Activated gamma-delta T cell (primary cell): ENCODE measurements at regions not wholly inside any gene's neighbourhood (a gene's known extent, or its start where the extent isn't known, plus 50 kb on each side); places are given as distances from the start of the nearest gene placed in this dataset.

Experiments
- DNase-seq: peaks from one replicate; lab custom pipeline; 2025; lab: John Stamatoyannopoulos, UW

DNA sequence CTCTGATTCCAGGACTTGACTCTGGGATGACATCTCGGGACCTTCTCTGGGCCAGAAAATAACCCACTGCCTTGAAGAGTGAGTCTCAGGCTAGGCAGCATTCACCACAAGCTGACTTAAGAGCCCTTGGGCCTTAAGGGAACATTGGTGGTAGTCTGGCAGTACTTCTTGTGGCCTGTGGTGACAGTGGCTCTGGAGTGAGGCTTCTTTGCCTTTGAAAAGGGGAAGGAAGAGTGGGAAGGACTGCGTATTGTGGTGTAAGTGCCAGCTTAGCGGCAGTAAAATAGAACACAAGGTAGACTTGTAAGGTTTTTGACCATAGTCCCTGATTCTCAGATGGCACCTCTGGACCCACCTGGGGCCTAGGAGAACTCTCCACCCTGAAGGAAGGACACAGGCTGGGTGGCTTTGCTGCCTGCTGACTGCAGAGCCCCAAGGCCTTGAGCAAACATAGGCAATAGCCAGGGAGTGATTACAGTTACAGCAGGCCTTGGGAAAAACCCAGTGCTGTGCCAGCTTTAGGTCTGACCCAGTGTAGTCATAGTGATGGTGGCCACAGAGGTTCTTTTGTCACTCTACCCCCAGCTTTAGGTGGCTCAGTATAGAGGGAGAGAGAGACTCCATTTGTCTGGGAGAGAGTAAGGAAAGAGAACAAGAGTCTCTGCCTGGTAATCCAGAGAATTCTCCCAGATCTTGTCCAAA is 483.9 kb downstream of the SH2D4B start:
- DNase-seq = no peak

DNA sequence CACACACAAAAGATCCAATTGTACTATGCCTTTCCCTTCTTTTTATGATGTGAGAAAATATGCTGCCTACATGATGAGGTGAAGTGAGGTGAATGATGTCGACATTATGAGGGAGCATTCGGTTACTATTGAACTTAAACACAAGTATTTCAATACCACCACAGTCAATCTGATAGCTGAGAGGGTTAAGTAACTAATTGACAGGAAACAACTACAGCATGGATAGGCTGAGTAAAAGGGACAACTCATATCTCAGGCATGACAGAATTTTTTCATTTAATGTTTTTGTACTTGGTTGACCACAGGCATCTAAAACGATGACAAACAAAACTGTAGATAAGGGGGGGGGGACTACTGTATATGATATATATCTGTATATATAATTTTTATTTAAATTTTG is 488.9 kb downstream of the SH2D4B start:
- DNase-seq = no peak

- DNase-seq = no peak
These were observed 489.5 kb downstream of the SH2D4B start for GRCh38 chr10:81027223-81027622.

DNA sequence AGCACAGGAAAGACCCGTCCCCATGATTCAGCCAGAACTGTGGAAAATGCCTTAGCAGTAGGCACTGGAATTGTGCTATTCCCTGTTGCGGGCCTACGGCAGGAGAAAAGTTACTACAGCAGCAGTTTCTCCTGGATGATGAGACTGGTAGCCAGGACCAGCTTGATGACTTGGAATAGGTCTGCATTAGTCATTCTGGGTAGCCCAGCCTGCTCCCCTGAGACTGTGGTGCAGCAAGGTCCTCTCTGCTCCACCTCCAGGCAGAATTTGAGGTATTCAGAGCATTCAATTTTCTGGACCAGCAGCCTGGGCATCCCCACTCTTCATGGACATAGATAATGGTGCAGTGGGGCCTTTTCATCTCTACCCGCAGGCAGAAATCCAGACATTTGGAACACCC is 490.0 kb downstream of the SH2D4B start:
- DNase-seq = no peak

GRCh38 chr10:81031774-81032173 is 494.1 kb downstream of the SH2D4B start:
- DNase-seq = no peak

DNA sequence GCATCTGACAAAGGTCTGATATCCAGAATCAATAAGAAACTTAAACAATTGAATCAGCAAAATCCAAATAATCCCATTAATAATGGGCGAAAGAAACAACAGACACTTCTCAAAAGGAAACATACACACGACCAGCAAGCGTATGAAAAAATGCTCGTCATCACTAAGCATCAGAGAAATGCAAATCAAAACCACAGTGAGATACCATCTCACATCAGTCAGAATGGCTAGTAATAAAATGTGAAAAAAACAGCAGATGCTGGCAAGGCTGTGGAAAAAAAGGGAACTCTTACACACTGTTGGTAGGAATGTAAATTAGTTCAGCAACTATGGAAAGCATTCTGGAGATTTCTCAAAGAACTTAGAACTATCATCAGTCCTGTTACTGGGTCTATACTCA is 496.7 kb downstream of the SH2D4B start:
- DNase-seq = no peak

DNA sequence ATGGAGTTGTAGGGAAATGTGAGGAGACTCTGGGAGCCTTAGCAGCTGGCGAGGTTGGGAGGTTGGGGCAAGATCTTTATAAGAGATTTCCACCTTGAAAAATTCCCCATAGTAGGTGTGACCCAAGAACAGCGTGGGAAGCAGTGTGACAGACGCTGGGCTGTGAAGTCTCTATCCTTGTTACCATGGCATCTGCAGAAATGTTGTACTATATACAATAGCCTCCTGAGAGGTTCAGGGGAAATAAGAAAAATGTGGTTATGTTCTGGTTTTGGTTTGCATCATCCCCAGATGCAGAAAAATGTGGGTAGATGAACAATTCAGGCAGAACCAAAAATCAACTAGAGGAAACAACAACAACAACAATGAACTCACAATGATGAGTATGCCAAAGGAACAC is 498.6 kb downstream of the SH2D4B start:
- DNase-seq = no peak

GRCh38 chr10:81040031-81040430 is 502.3 kb downstream of the SH2D4B start:
- DNase-seq = no peak

DNA sequence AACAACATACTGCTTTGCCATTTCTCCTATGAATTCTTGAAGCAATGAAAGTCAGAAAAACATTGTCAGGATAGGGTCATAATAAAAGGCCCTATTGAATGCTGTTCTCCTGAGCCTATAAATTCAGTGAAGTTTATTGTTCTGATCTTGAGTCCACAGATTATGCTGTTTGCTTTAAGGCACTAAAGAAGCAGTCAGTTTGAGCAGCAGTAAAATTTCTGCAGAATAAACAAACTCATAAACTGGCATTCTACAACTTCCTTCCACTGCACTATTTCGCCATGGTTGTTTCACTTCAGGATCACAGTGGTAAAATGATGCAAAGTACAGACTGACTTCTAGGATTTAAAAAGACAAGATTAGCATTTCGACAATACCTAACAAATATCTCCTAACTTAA is 503.2 kb downstream of the SH2D4B start:
- no peak for DNase-seq

GRCh38 chr10:81042647-81043046 is 504.9 kb downstream of the SH2D4B start:
- no peak for DNase-seq

DNA sequence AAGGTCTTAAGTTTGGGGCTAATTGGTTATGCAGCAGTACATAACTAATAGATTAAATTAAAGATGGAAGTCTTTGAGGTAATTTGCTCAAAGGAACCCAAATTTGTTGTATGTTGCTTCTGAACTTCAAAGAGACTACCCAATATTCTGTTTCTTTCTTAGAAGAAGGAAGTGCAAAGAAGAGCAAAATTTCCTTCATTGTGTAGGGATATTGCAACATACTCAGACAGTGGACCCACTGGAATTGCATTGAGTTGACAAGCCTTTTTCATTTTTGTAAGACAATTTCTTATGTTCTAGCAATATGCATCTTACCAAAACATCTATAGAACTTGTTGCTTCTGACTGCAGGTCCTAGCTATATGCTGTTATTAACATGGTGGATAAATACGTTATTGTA is 527.8 kb downstream of the SH2D4B start:
- DNase-seq = no peak

DNA sequence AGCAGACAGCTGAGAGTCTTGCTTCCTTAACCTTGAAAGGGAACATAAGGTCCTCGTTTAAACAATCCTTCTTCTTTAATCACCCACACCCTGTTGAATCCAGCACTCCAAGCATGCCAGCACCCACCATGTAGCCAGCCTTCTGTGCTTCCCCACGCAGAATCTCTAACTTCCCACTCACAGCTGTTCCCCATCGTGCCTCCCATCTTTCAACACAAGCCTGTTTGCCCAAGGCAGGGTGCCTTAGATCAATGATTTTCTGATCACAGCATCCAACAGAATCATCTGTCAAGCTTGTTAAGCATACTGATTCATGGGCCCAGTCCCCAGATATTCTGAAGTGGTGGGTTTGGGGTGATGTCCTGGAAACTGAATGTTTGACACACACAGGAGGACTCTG is 530.8 kb downstream of the SH2D4B start:
- DNase-seq = no peak

- DNase-seq = no peak
These were observed 533.5 kb downstream of the SH2D4B start for GRCh38 chr10:81071087-81071796.

- no peak for DNase-seq
These were observed 535.5 kb downstream of the SH2D4B start for GRCh38 chr10:81073155-81073554.

DNA sequence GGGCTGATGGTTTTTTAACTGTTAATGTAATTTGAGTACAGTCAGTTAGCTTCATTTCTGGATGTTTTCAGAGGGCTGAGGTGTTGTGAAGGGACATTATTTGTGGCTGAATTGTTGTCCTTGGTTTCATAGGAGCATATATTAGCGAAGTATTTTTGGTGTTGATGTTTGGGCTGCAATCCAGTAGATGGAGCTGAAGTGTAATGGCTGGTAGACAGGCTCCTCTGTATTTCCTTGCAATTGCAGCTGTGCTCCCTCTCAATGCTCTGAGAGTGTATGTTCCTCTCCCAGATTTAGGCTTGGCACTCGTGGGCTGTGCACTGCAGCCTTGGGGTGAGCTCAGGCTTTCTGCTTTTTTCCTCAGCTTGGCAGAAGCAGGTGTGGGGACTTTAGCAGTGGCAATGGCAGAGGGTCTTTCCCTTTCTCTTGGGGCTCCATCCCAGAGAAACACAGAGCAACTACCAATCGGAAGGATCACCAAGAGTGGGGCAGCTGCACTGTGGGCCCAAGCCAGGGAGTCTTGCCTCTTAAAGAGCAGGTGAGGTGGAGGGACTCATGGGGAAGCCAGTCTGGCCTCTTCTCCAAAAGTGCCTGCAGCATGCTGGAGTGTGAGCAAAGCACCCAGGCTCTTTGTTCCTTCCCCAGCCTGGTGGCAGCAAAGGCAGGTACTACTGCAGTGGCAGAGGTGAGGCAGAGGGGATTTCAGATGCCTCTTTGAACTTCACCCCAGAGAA is 544.4 kb downstream of the SH2D4B start:
- DNase-seq = no peak

DNA sequence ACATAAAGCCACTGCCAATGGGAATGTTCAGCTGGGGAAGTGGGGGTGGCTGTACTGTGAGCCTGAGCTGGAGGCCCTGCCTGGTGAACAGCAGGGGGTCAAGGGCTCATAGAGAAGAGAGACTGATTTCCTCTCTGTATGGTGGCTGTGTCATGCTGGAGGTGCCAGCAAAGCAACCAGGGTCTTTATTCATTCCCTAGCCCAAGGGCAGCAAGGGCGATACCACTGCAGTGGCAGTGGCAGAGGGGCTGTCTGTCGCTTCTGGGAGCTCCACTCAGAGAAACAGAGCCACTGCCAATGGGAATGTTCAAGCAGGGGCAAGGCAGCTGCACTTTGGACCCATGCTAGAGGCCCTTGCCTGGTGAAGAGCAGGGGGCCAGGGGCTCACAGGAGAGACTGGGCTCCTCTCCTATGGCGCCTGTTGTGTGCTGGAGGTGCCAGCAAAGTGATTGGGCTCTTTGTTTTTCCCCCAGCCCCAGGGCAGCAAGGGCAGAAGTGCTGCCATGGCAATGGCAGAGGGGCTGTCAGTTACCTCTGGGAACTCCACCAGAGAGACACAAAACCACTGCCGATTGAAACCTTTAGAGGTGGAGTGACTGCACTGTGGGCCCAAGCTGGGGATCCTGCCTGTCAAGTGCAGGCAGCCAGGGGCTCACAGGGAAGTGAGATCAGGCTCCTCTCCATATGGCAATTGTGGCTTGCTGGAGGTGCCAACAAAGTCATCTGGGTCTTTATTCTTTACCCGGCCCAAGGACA is 545.1 kb downstream of the SH2D4B start:
- DNase-seq = no peak

DNA sequence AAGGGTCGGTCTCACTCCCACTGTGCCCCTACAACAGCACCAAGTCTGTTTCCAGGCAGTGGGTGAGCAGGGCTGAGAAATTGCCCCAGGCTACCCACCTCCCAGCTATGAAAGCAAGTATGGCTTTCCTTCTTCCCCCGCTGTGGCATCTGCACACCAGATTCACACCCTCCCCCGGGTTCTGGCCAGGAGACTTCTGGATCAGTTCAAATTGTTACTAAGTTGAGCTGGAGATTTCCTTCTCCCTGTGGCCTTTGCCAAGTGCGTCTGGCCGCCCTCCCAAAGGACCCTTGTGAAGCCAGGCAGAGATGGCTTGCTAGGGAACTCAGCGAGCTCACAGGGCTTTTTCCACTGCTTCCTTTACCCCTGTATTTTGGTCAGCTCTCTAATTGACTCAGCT is 555.4 kb downstream of the SH2D4B start:
- DNase-seq = no peak

- no peak for DNase-seq
These were observed 557.5 kb downstream of the SH2D4B start for GRCh38 chr10:81095238-81095637.

GRCh38 chr10:81096558-81096957 is 558.9 kb downstream of the SH2D4B start:
- DNase-seq = no peak

GRCh38 chr10:81101062-81101461 is 563.4 kb downstream of the SH2D4B start:
- DNase-seq = no peak

- no peak for DNase-seq
These were observed 566.8 kb downstream of the SH2D4B start for GRCh38 chr10:81104494-81104893.

DNA sequence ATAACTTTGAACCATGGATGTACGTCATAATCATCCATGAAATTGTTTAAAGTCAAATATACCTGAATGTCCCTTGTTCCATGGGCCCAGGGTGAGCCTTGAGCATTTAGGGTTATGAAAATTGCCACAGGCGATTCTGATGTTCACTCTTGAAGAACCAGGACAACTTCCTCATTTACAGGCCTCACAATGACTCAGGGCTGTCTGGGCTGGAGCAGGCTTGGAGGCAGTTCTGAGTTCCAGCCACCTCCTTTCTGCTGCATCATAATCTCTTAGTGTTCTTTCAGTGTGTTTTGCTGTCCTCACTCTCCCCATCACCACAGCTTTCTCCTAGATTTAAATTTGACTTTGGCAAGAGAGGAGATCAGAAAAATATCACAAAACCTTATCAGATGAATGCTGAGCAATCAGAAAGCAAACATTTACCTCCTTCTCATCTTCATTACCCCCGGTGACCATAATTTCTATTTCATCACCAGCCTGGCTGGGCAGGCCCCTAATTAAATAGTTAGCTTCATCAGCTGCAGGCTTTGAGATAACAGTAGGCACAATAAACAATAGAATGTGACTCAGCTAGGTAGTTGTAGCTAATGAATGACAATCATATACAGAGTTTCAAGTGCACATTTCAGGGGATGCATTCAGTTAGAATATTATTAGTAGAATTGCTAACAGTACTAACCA is 571.0 kb downstream of the SH2D4B start:
- no peak for DNase-seq
